H1 (cell line): ENCODE measurements at regions not wholly inside any gene's neighbourhood (a gene's known extent, or its start where the extent isn't known, plus 50 kb on each side); places are given as distances from the start of the nearest gene placed in this dataset.

Experiments used
- CREB1 ChIP-seq: IDR thresholded peaks from 2 replicates; pipeline ENCODE4 v1.6.1; 2012; ENCODE audit warnings: inconsistent platforms
- RNF2 ChIP-seq: fragments of 200-900, 300-1000 bp; sonication (generic); IDR thresholded peaks from 2 replicates; pipeline ENCODE4 v1.7.1; 2016; ENCODE audit warnings: borderline replicate concordance, low read depth, mild to moderate bottlenecking, antibody characterized with exemption, low read length; ENCODE audit not compliant: poor library complexity, severe bottlenecking; ENCODE audit errors: missing control alignments
- TF ChIP-seq, protein P1 (sequence below), 3 experiments: IDR thresholded peaks; 1 replicate in 2 of 3; 2 replicates in 1 of 3; pipeline versions ENCODE4 v1.5.1 to v1.6.1; 2011; ENCODE audit warnings: low read length in 3 of 3, mild to moderate bottlenecking in 3 of 3, inconsistent platforms in 2 of 3, low read depth in 1 of 3, moderate library complexity in 1 of 3; ENCODE audit not compliant: insufficient read depth in 1 of 3; ENCODE audit errors: control extremely low read depth in 1 of 3

DNA sequence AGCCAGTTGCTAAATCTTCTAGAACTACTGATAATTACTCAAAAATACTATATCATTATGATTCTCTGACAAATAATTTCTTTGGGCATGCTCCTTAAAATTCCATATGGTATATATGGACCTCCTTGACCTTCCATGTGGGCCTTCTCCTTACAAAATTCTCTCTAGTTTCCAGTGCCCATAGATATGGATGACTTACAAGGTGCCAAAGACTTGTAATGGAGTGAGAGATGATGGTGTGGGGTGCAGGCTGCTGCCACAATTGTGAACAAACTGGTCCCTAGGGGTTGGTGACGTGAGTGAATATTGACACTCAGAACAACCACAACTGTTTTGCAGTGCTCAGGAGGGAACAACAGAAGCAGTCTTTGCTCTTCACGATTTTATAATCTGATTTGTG, 378.9 kb downstream of the SNAPC1 start:
- TF ChIP-seq CREB1 (no peak), RNF2 (no peak)
- TF ChIP-seq, protein P1, sequence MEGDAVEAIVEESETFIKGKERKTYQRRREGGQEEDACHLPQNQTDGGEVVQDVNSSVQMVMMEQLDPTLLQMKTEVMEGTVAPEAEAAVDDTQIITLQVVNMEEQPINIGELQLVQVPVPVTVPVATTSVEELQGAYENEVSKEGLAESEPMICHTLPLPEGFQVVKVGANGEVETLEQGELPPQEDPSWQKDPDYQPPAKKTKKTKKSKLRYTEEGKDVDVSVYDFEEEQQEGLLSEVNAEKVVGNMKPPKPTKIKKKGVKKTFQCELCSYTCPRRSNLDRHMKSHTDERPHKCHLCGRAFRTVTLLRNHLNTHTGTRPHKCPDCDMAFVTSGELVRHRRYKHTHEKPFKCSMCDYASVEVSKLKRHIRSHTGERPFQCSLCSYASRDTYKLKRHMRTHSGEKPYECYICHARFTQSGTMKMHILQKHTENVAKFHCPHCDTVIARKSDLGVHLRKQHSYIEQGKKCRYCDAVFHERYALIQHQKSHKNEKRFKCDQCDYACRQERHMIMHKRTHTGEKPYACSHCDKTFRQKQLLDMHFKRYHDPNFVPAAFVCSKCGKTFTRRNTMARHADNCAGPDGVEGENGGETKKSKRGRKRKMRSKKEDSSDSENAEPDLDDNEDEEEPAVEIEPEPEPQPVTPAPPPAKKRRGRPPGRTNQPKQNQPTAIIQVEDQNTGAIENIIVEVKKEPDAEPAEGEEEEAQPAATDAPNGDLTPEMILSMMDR (IDR thresholded peaks at IDR 0.05; ENCODE audit: control extremely low read depth in 1 of 3, insufficient read depth in 1 of 3, low read depth in 1 of 3, low read length in 3 of 3): no peak
